Calu3 (cell line): ENCODE measurements at regions not wholly inside any gene's neighbourhood (a gene's known extent, or its start where the extent isn't known, plus 50 kb on each side); places are given as distances from the start of the nearest gene placed in this dataset.

ENCODE experiments used
- BruUV-seq: library from RNA; stranded (reverse); fragments of 400-500 nt; replicated peaks from 2 replicates; lab custom pipeline; 2021; lab: Mats Ljungman, UMichigan
- CTCF ChIA-PET: fragments of 300-600 bp; sonication (Branson Sonifier 250); formaldehyde crosslinking; loops from one replicate; lab custom pipeline; 2022; ENCODE audit warnings: antibody characterized with exemption; lab: Charles Lee
- DNase-seq: peaks from one replicate; pipeline ENCODE4 v3.0.0; 2022
- H3K27ac Mint-ChIP-seq: one replicate; pipeline ENCODE4 v1.8.0; 2022; ENCODE audit warnings: mixed read lengths; ENCODE audit not compliant: unreplicated experiment
- H3K27me3 Mint-ChIP-seq: one replicate; pipeline ENCODE4 v1.8.0; 2022; ENCODE audit warnings: mixed read lengths; ENCODE audit not compliant: unreplicated experiment
- H3K36me3 Mint-ChIP-seq: one replicate; pipeline ENCODE4 v1.8.0; 2022; ENCODE audit warnings: mild to moderate bottlenecking, moderate library complexity, mixed read lengths; ENCODE audit not compliant: insufficient read depth, unreplicated experiment
- H3K4me1 Mint-ChIP-seq: one replicate; pipeline ENCODE4 v1.8.0; 2022; ENCODE audit warnings: mild to moderate bottlenecking, low read depth, mixed read lengths; ENCODE audit not compliant: unreplicated experiment
- H3K4me3 Mint-ChIP-seq: one replicate; pipeline ENCODE4 v1.8.0; 2022; ENCODE audit warnings: mild to moderate bottlenecking, low read depth, moderate library complexity, mixed read lengths; ENCODE audit not compliant: unreplicated experiment
- H3K9me3 Mint-ChIP-seq: one replicate; pipeline ENCODE4 v1.8.0; 2022; ENCODE audit warnings: low read depth, mixed read lengths; ENCODE audit not compliant: unreplicated experiment
- intact Hi-C: fragments of 100-400 bp; cut with micrococcal nuclease; formaldehyde crosslinking; loops from one replicate; pipeline ENCODE4 v1.10.0; 2022; ENCODE audit not compliant: unreplicated experiment
- TF ChIP-seq, protein P1 (sequence below): fragments of 200-600 bp; IDR thresholded peaks from one replicate; pipeline ENCODE4 v1.8.0; 2022; ENCODE audit warnings: antibody characterized with exemption; ENCODE audit not compliant: unreplicated experiment

DNA sequence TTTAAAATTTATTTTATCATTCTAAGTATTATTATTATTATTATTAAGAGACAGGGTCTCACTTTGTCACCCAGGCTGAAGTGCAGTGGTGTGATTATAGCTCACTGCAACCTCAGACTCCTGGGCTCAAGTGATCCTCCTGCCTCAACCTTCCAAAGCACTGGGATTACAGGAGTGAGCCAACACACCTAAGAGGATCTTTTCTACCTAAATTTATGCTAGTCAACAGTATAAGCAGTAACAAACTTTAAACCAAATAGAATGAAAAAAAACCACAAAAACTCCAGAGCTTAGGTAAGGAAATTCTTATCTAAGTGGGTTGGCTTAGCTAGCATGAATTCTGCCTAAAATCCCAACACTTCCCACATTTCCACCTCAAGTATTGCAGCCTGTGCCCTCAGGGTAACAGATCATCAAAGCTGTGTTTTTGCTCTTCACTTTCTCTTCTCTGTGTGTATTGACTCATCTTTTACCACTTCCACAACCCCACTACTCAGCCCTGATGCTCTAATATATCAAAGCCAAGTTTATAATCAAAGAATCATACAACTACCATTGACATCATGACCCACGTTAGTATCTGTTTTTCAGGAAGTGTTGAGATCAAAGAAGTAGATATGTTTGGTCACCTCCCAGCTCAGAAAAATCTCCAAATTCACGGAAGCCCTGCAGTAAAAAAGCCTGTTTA is 93.7 kb upstream of the SPON1 start:
- no peak for DNase-seq
- H3K9me3 Mint-ChIP-seq: no peaks in the 10 kb centered on the region
- no TSS peak for BruUV-seq
- intact Hi-C loops: no loop called here
- peaks cover 12% of the 10 kb centered on the region for H3K4me1 Mint-ChIP-seq
- H3K4me3 Mint-ChIP-seq: no peak overlapping the region
- TF ChIP-seq, protein P1, sequence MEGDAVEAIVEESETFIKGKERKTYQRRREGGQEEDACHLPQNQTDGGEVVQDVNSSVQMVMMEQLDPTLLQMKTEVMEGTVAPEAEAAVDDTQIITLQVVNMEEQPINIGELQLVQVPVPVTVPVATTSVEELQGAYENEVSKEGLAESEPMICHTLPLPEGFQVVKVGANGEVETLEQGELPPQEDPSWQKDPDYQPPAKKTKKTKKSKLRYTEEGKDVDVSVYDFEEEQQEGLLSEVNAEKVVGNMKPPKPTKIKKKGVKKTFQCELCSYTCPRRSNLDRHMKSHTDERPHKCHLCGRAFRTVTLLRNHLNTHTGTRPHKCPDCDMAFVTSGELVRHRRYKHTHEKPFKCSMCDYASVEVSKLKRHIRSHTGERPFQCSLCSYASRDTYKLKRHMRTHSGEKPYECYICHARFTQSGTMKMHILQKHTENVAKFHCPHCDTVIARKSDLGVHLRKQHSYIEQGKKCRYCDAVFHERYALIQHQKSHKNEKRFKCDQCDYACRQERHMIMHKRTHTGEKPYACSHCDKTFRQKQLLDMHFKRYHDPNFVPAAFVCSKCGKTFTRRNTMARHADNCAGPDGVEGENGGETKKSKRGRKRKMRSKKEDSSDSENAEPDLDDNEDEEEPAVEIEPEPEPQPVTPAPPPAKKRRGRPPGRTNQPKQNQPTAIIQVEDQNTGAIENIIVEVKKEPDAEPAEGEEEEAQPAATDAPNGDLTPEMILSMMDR: no peak
- no peak overlapping the region for H3K27ac Mint-ChIP-seq
- no peaks in the 10 kb centered on the region for H3K36me3 Mint-ChIP-seq
- peaks cover 18% of the 10 kb centered on the region for H3K27me3 Mint-ChIP-seq
- CTCF ChIA-PET: no interaction called here

DNA sequence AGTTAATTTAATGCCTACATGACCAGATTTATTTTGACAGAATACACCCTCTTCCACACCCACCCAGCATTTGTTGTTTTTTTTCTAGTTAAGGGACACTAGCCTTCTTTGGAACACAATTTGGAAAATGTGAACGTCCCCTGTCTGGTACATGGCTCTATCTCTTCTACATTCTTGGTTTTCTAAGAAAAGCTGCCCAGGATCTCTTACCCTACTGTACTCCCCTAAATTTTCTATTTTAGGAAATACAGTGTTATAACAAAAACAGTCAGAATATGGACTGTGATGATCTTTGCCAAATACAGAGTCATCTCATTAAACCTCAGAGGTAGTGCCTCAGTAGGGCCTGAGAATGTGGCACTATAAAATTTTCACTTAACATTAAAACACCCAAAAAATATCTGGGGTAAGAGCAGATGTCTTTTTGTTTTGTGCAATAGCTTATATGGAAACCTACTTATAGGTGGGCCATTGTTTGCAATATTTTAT is 93.1 kb upstream of the SPON1 start:
- H3K27me3 Mint-ChIP-seq: peaks cover 18% of the 10 kb centered on the region
- no peak overlapping the region for H3K27ac Mint-ChIP-seq
- no TSS peak for BruUV-seq
- peaks cover 14% of the 10 kb centered on the region for H3K4me1 Mint-ChIP-seq
- no peak for DNase-seq
- TF ChIP-seq, protein P1: no peak
- intact Hi-C loops: no loop called here
- no peak overlapping the region for H3K4me3 Mint-ChIP-seq
- no peaks in the 10 kb centered on the region for H3K9me3 Mint-ChIP-seq
- CTCF ChIA-PET: no interaction called here
- no peaks in the 10 kb centered on the region for H3K36me3 Mint-ChIP-seq

DNA sequence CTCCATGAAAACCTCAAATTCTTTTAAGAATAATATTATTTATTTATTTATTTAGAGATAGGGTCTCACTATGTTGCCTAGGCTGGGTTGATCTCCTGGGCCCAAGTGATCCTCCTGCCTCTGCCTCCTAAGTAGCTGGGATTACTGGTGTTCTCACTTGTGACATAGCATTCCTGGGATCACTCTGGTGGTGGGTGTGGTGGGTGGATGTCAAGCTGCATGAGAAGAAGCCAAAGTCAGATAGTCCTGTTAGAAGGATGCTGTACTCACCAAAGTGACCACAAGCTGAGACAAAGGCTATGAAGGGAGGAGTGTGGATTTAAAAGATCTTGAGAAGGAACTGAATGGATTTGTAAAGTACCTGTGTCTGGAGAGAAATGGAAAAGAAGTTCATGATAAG is 87.9 kb upstream of the SPON1 start:
- Mint-ChIP-seq H3K27ac (no peak overlapping the region), H3K4me1 (peaks cover 14% of the 10 kb centered on the region), H3K4me3 (no peak overlapping the region), H3K27me3 (peaks cover 18% of the 10 kb centered on the region), H3K36me3 (peaks cover 5% of the 10 kb centered on the region), H3K9me3 (no peaks in the 10 kb centered on the region)
- intact Hi-C loops: no loop called here
- no TSS peak for BruUV-seq
- CTCF ChIA-PET: interaction anchor here (0.6 kb wide), 2 partner anchors 157 to 211 kb away, joined by 3 read pairs; no protein-coding TSS in a partner anchor
- TF ChIP-seq, protein P1: no peak
- no peak for DNase-seq

DNA sequence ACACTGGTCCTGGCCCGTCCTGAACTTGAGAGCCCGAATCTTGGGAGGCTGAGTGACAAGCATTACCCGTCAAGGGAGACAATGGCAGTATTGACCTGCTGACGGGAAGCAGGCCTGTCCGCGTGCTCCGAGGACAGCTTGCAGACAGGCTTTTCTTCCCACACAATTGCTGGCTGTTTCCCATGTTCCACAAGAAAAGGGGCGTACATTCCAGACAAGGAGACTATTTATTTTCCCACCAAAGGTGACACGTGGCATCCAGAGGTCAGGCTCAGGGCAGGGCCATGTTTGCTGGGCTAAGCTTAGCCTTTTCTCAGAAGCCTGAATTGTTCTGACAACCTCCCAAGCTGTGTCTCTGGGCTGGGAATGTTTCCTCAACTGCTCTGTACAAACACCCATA is 86.9 kb upstream of the SPON1 start:
- intact Hi-C loops: no loop called here
- no peaks in the 10 kb centered on the region for H3K9me3 Mint-ChIP-seq
- CTCF ChIA-PET: no interaction called here
- BruUV-seq: no TSS peak
- peaks cover 14% of the 10 kb centered on the region for H3K4me1 Mint-ChIP-seq
- no peak overlapping the region for H3K27ac Mint-ChIP-seq
- TF ChIP-seq, protein P1: no peak
- H3K4me3 Mint-ChIP-seq: no peak overlapping the region
- peaks cover 5% of the 10 kb centered on the region for H3K36me3 Mint-ChIP-seq
- peaks cover 15% of the 10 kb centered on the region for H3K27me3 Mint-ChIP-seq
- no peak for DNase-seq
